Liver (tissue), 8 donors: ENCODE measurements at regions not wholly inside any gene's neighbourhood (a gene's known extent, or its start where the extent isn't known, plus 50 kb on each side); places are given as distances from the start of the nearest gene placed in this dataset.

Experiments used
- DNase-seq: peaks from one replicate; pipeline ENCODE4 v3.0.0-alpha.2; 2017; ENCODE audit warnings: low spot score
- H3K27ac ChIP-seq, 2 donors: one replicate each; pipeline ENCODE4 v1.7.0; 2013; ENCODE audit warnings: inconsistent platforms in 2 of 2, low read length in 2 of 2, control low read depth in 1 of 2, low read depth in 1 of 2, mild to moderate bottlenecking in 1 of 2
- H3K27me3 ChIP-seq, 4 donors: one replicate each; pipeline versions ENCODE4 v1.6.1 to v1.7.0; 2013; ENCODE audit warnings: low read length in 3 of 4, inconsistent platforms in 1 of 4, mild to moderate bottlenecking in 1 of 4, moderate library complexity in 1 of 4; ENCODE audit not compliant: control insufficient read depth in 4 of 4, insufficient read depth in 4 of 4
- H3K36me3 ChIP-seq, 4 donors: one replicate each; pipeline versions ENCODE4 v1.6.1 to v1.7.0; 2013; ENCODE audit warnings: low read length in 3 of 4, mild to moderate bottlenecking in 3 of 4, low read depth in 1 of 4, moderate library complexity in 1 of 4; ENCODE audit not compliant: control insufficient read depth in 4 of 4, insufficient read depth in 3 of 4
- H3K4me1 ChIP-seq, 4 donors: one replicate each; pipeline versions ENCODE4 v1.6.1 to v1.7.0; 2013; ENCODE audit warnings: low read length in 3 of 4, mild to moderate bottlenecking in 3 of 4, moderate library complexity in 1 of 4; ENCODE audit not compliant: control insufficient read depth in 4 of 4, insufficient read depth in 4 of 4
- H3K4me3 ChIP-seq, 3 donors: one replicate each; pipeline versions ENCODE4 v1.6.1 to v1.7.0; 2013; ENCODE audit warnings: low read length in 3 of 3, control low read depth in 1 of 3, low read depth in 1 of 3, mild to moderate bottlenecking in 1 of 3
- H3K9ac ChIP-seq, 2 donors: one replicate each; pipeline ENCODE4 v1.7.0; 2013; ENCODE audit warnings: low read length in 2 of 2, mild to moderate bottlenecking in 2 of 2, moderate library complexity in 2 of 2, control low read depth in 1 of 2, low read depth in 1 of 2
- H3K9me3 ChIP-seq, 4 donors: one replicate each; pipeline versions ENCODE4 v1.6.1 to v1.7.0; 2013; ENCODE audit warnings: low read length in 3 of 4; ENCODE audit not compliant: control insufficient read depth in 4 of 4
- FOXA1 ChIP-seq: IDR thresholded peaks from 2 replicates; pipeline ENCODE4 v1.6.1; 2016; ENCODE audit warnings: antibody characterized with exemption
- FOXA2 ChIP-seq: IDR thresholded peaks from 2 replicates; pipeline ENCODE4 v1.6.1; 2016; ENCODE audit warnings: antibody characterized with exemption
- HNF4A ChIP-seq, 2 donors: conservative IDR thresholded peaks; 2 replicates each; pipeline ENCODE4 v1.6.1; 2016; ENCODE audit warnings: antibody characterized with exemption in 2 of 2, mild to moderate bottlenecking in 2 of 2
- JUND ChIP-seq, 2 donors: IDR thresholded peaks; 2 replicates each; pipeline ENCODE4 v1.6.1; 2016; ENCODE audit warnings: antibody characterized with exemption in 2 of 2
- NR2F2 ChIP-seq: IDR thresholded peaks from 2 replicates; pipeline ENCODE4 v1.6.1; 2016; ENCODE audit warnings: antibody characterized with exemption
- RAD21 ChIP-seq, 2 donors: IDR thresholded peaks; 2 replicates each; pipeline ENCODE4 v1.6.1; 2016; ENCODE audit warnings: antibody characterized with exemption in 2 of 2, mild to moderate bottlenecking in 2 of 2
- RXRA ChIP-seq, 2 donors: IDR thresholded peaks; 2 replicates each; pipeline ENCODE4 v1.6.1; 2017 to 2018; ENCODE audit warnings: antibody characterized with exemption in 2 of 2, mild to moderate bottlenecking in 1 of 2
- SP1 ChIP-seq: IDR thresholded peaks from 2 replicates; pipeline ENCODE4 v1.6.1; 2018; ENCODE audit warnings: antibody characterized with exemption, mild to moderate bottlenecking
- TAF1 ChIP-seq: conservative IDR thresholded peaks from 2 replicates; pipeline ENCODE4 v1.6.1; 2016; ENCODE audit warnings: antibody characterized with exemption, mild to moderate bottlenecking
- YY1 ChIP-seq: IDR thresholded peaks from 2 replicates; pipeline ENCODE4 v1.6.1; 2016; ENCODE audit warnings: antibody characterized with exemption, mild to moderate bottlenecking
- WGBS: extraction: QIAGEN DNeasy Blood & Tissue Kit; methylation state at CpG from one replicate; pipeline ENCODE4 v1.1.7; 2013; 5-methylcytosine and 5-hydroxymethylcytosine counted together
- TF ChIP-seq, protein P1 (sequence below): IDR thresholded peaks from 2 replicates; pipeline ENCODE4 v1.6.1; 2016; ENCODE audit warnings: antibody characterized with exemption
- TF ChIP-seq, protein P2 (sequence below): fragments of 150-350 bp; IDR thresholded peaks from 2 replicates; pipeline ENCODE4 v1.5.1; 2017; ENCODE audit warnings: improper control_type of control experiment, low read depth, low read length; ENCODE audit not compliant: missing input control
- TF ChIP-seq, protein P3 (sequence below): IDR thresholded peaks from 2 replicates; pipeline ENCODE4 v1.6.1; 2016; ENCODE audit warnings: antibody characterized with exemption
- TF ChIP-seq, protein P4 (sequence below): IDR thresholded peaks from 2 replicates; pipeline ENCODE4 v1.6.1; 2016; ENCODE audit warnings: antibody characterized with exemption, mild to moderate bottlenecking
- TF ChIP-seq, protein P5 (sequence below): IDR thresholded peaks from 2 replicates; pipeline ENCODE4 v1.6.1; 2016; ENCODE audit warnings: antibody characterized with exemption
- donor health status: healthy.
- donor health status: healthy.
- donor health status: healthy.
- donor health status: healthy.
- donor health status: healthy.

DNA sequence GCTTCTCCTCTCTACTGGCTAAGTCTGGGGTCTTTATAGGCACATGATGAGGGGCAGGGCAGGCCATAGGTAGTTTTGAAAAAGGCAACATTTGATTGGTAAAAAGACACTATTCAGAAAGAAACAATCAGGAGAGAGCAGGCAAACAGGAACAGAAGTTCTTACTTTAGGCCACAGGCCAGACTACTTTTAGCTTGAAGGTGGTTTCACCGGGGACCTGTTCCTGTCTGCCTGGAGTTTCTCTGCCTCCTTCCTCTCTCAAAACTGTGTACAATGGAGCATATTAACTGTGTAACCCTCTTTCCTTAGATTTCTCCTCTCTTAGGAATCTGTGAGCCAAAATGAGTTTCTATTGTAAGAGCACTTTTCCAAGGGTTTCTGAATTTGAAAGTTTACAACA lies 167.9 kb upstream of the AVPR1A start:
- Histone ChIP-seq H3K36me3 (no peaks in the 10 kb centered on the region), H3K4me3 (no peak overlapping the region), H3K9ac (no peak overlapping the region), H3K9me3 (no peaks in the 10 kb centered on the region), H3K4me1 (peaks cover 0 to 5% (median 2%) of the 10 kb centered on the region in 4 donors), H3K27me3 (no peaks in the 10 kb centered on the region), H3K27ac (no peak overlapping the region)
- no peak for TF ChIP-seq RXRA (IDR thresholded peaks at IDR 0.05)
- no peak for TF ChIP-seq TAF1
- TF ChIP-seq, protein P1, sequence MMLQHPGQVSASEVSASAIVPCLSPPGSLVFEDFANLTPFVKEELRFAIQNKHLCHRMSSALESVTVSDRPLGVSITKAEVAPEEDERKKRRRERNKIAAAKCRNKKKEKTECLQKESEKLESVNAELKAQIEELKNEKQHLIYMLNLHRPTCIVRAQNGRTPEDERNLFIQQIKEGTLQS = no peak
- TF ChIP-seq SP1 = no peak
- TF ChIP-seq, protein P2, sequence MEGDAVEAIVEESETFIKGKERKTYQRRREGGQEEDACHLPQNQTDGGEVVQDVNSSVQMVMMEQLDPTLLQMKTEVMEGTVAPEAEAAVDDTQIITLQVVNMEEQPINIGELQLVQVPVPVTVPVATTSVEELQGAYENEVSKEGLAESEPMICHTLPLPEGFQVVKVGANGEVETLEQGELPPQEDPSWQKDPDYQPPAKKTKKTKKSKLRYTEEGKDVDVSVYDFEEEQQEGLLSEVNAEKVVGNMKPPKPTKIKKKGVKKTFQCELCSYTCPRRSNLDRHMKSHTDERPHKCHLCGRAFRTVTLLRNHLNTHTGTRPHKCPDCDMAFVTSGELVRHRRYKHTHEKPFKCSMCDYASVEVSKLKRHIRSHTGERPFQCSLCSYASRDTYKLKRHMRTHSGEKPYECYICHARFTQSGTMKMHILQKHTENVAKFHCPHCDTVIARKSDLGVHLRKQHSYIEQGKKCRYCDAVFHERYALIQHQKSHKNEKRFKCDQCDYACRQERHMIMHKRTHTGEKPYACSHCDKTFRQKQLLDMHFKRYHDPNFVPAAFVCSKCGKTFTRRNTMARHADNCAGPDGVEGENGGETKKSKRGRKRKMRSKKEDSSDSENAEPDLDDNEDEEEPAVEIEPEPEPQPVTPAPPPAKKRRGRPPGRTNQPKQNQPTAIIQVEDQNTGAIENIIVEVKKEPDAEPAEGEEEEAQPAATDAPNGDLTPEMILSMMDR = no peak
- TF ChIP-seq YY1 = no peak
- TF ChIP-seq, protein P3, sequence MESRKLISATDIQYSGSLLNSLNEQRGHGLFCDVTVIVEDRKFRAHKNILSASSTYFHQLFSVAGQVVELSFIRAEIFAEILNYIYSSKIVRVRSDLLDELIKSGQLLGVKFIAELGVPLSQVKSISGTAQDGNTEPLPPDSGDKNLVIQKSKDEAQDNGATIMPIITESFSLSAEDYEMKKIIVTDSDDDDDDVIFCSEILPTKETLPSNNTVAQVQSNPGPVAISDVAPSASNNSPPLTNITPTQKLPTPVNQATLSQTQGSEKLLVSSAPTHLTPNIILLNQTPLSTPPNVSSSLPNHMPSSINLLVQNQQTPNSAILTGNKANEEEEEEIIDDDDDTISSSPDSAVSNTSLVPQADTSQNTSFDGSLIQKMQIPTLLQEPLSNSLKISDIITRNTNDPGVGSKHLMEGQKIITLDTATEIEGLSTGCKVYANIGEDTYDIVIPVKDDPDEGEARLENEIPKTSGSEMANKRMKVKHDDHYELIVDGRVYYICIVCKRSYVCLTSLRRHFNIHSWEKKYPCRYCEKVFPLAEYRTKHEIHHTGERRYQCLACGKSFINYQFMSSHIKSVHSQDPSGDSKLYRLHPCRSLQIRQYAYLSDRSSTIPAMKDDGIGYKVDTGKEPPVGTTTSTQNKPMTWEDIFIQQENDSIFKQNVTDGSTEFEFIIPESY = no peak
- TF ChIP-seq, protein P4, sequence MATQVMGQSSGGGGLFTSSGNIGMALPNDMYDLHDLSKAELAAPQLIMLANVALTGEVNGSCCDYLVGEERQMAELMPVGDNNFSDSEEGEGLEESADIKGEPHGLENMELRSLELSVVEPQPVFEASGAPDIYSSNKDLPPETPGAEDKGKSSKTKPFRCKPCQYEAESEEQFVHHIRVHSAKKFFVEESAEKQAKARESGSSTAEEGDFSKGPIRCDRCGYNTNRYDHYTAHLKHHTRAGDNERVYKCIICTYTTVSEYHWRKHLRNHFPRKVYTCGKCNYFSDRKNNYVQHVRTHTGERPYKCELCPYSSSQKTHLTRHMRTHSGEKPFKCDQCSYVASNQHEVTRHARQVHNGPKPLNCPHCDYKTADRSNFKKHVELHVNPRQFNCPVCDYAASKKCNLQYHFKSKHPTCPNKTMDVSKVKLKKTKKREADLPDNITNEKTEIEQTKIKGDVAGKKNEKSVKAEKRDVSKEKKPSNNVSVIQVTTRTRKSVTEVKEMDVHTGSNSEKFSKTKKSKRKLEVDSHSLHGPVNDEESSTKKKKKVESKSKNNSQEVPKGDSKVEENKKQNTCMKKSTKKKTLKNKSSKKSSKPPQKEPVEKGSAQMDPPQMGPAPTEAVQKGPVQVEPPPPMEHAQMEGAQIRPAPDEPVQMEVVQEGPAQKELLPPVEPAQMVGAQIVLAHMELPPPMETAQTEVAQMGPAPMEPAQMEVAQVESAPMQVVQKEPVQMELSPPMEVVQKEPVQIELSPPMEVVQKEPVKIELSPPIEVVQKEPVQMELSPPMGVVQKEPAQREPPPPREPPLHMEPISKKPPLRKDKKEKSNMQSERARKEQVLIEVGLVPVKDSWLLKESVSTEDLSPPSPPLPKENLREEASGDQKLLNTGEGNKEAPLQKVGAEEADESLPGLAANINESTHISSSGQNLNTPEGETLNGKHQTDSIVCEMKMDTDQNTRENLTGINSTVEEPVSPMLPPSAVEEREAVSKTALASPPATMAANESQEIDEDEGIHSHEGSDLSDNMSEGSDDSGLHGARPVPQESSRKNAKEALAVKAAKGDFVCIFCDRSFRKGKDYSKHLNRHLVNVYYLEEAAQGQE = no peak
- TF ChIP-seq HNF4A (conservative IDR thresholded peaks at IDR 0.05) = no peak
- TF ChIP-seq NR2F2 = no peak
- TF ChIP-seq JUND (IDR thresholded peaks at IDR 0.05) = no peak
- no peak for TF ChIP-seq FOXA1
- TF ChIP-seq RAD21 (IDR thresholded peaks at IDR 0.05) = no peak
- TF ChIP-seq, protein P5, sequence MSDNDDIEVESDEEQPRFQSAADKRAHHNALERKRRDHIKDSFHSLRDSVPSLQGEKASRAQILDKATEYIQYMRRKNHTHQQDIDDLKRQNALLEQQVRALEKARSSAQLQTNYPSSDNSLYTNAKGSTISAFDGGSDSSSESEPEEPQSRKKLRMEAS = no peak
- TF ChIP-seq FOXA2 = no peak
- no peak for DNase-seq
- 80% methylated on average over 1 of the region's 1 CpG for WGBS

DNA sequence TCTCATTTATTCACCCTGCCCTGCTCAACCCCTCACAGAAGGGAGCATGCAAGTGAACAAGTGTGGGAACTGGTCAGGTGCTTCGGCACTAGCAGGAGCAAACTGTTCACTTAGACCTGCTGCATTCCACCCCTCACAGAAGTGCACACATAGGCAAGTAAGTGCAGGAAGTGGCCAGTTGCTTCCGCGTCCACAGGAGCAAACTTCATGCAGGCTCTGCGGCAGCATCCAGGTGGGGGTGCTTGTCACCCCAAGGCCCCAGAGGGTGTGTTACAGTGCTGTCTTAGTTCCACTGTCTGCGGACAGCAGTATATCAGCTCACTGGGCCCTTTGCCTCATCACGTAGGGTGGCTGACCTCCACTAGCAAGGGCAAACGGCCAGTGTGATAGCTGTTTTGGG lies 167.3 kb upstream of the AVPR1A start:
- DNase-seq = no peak
- H3K27ac ChIP-seq = no peak overlapping the region
- peaks cover 0 to 5% (median 2%) of the 10 kb centered on the region in 4 donors for H3K4me1 ChIP-seq
- 91% methylated on average over 7 of the region's 7 CpGs for WGBS
- no peak overlapping the region for H3K4me3 ChIP-seq
- no peak overlapping the region for H3K9ac ChIP-seq
- H3K36me3 ChIP-seq = no peaks in the 10 kb centered on the region
- H3K9me3 ChIP-seq = no peaks in the 10 kb centered on the region
- TF ChIP-seq RAD21 (IDR thresholded peaks at IDR 0.05) (no peak), SP1 (no peak)
- TF ChIP-seq, protein P5 = no peak
- no peaks in the 10 kb centered on the region for H3K27me3 ChIP-seq
